Sigmoid colon (tissue), 3 donors: ENCODE measurements at regions not wholly inside any gene's neighbourhood (a gene's known extent, or its start where the extent isn't known, plus 50 kb on each side); places are given as distances from the start of the nearest gene placed in this dataset.

Experiments used
- CTCF ChIP-seq, 4 experiments: fragments of 450-650 bp in 3 of 4; fragments of 200-600 bp in 1 of 4; IDR thresholded peaks; one replicate each; pipeline ENCODE4 v1.5.1; 2016 to 2019; ENCODE audit warnings: antibody characterized with exemption in 4 of 4, mild to moderate bottlenecking in 3 of 4, moderate library complexity in 2 of 4
- POLR2A ChIP-seq, 2 donors: fragments of 450-650 bp; IDR thresholded peaks; one replicate each; pipeline ENCODE4 v1.6.1; 2016; ENCODE audit warnings: antibody characterized with exemption in 2 of 2, mild to moderate bottlenecking in 2 of 2, moderate library complexity in 2 of 2

- TF ChIP-seq CTCF (IDR thresholded peaks at IDR 0.05) (no peak), POLR2A (IDR thresholded peaks at IDR 0.05) (no peak)
Observed at GRCh38 chr12:24562771-24563431, 386.0 kb downstream of the BCAT1 start.
